ENCODE measurements at regions not wholly inside any gene's neighbourhood (a gene's known extent, or its start where the extent isn't known, plus 50 kb on each side); places are given as distances from the start of the nearest gene placed in this dataset.

- TF ChIP-seq, protein P1, sequence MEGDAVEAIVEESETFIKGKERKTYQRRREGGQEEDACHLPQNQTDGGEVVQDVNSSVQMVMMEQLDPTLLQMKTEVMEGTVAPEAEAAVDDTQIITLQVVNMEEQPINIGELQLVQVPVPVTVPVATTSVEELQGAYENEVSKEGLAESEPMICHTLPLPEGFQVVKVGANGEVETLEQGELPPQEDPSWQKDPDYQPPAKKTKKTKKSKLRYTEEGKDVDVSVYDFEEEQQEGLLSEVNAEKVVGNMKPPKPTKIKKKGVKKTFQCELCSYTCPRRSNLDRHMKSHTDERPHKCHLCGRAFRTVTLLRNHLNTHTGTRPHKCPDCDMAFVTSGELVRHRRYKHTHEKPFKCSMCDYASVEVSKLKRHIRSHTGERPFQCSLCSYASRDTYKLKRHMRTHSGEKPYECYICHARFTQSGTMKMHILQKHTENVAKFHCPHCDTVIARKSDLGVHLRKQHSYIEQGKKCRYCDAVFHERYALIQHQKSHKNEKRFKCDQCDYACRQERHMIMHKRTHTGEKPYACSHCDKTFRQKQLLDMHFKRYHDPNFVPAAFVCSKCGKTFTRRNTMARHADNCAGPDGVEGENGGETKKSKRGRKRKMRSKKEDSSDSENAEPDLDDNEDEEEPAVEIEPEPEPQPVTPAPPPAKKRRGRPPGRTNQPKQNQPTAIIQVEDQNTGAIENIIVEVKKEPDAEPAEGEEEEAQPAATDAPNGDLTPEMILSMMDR (IDR thresholded peaks at IDR 0.05; ENCODE audit: low read length), result no peak
- no peak for TF ChIP-seq EZH2 (IDR thresholded peaks at IDR 0.05; ENCODE audit: borderline replicate concordance, low read length)
Measured at GRCh38 chr6:37560737-37561103, 61.0 kb upstream of the CCDC167 start.
